ENCODE measurements at regions not wholly inside any gene's neighbourhood (a gene's known extent, or its start where the extent isn't known, plus 50 kb on each side); places are given as distances from the start of the nearest gene placed in this dataset.

DNA sequence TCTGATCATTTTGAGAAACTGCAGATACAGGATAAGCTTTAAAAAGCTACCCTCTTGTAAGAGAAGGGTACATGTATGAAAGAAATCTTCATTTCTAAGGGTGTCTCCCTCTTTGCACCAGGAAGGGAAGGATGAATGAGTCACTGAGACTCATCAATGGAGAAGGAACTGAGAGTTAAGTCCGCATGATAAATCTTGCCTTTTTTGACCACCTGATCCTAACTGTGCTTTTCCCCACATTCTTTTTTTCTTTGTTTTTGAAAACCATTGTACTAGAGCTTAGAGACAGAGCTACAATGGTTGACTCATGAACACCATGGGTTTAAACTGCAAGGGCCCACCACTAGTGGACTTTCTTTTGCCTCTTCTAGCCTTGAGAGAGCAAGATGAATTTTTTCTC, 353.0 kb upstream of the RGS17 start:
- TF ChIP-seq ATAD3A (CRISPR knock-in tag; IDR thresholded peaks at IDR 0.05) (no peak), FOXJ3 (CRISPR knock-in tag; IDR thresholded peaks at IDR 0.05; ENCODE audit: borderline replicate concordance) (no peak), KAT8 (CRISPR knock-in tag; IDR thresholded peaks at IDR 0.05) (no peak), SRSF4 (IDR thresholded peaks at IDR 0.05; ENCODE audit: low read depth, low read length, poor library complexity, severe bottlenecking) (no peak)
- TF ChIP-seq, protein P1, sequence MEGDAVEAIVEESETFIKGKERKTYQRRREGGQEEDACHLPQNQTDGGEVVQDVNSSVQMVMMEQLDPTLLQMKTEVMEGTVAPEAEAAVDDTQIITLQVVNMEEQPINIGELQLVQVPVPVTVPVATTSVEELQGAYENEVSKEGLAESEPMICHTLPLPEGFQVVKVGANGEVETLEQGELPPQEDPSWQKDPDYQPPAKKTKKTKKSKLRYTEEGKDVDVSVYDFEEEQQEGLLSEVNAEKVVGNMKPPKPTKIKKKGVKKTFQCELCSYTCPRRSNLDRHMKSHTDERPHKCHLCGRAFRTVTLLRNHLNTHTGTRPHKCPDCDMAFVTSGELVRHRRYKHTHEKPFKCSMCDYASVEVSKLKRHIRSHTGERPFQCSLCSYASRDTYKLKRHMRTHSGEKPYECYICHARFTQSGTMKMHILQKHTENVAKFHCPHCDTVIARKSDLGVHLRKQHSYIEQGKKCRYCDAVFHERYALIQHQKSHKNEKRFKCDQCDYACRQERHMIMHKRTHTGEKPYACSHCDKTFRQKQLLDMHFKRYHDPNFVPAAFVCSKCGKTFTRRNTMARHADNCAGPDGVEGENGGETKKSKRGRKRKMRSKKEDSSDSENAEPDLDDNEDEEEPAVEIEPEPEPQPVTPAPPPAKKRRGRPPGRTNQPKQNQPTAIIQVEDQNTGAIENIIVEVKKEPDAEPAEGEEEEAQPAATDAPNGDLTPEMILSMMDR (CRISPR knock-in tag; IDR thresholded peaks at IDR 0.05), result no peak
